Osteocyte (in vitro differentiated cells): ENCODE measurements at regions not wholly inside any gene's neighbourhood (a gene's known extent, or its start where the extent isn't known, plus 50 kb on each side); places are given as distances from the start of the nearest gene placed in this dataset.

Source experiments
- DNase-seq: peaks from one replicate; pipeline ENCODE4 v3.0.0; 2021; ENCODE audit warnings: mixed read lengths; ENCODE audit not compliant: unreplicated experiment; ENCODE audit errors: extremely low spot score
- H3K27ac Mint-ChIP-seq: one replicate; pipeline ENCODE4 v1.8.0; 2021; ENCODE audit warnings: mild to moderate bottlenecking, mixed read lengths; ENCODE audit not compliant: unreplicated experiment
- H3K27me3 Mint-ChIP-seq: one replicate; pipeline ENCODE4 v1.8.0; 2021; ENCODE audit warnings: mixed read lengths; ENCODE audit not compliant: unreplicated experiment
- H3K36me3 Mint-ChIP-seq: one replicate; pipeline ENCODE4 v1.8.0; 2021; ENCODE audit warnings: mixed read lengths; ENCODE audit not compliant: unreplicated experiment
- H3K4me1 Mint-ChIP-seq: one replicate; pipeline ENCODE4 v1.8.0; 2021; ENCODE audit warnings: mixed read lengths; ENCODE audit not compliant: unreplicated experiment
- H3K4me3 Mint-ChIP-seq: one replicate; pipeline ENCODE4 v1.8.0; 2021; ENCODE audit warnings: mild to moderate bottlenecking, moderate library complexity, mixed read lengths; ENCODE audit not compliant: unreplicated experiment
- H3K9me3 Mint-ChIP-seq: one replicate; pipeline ENCODE4 v1.8.0; 2021; ENCODE audit warnings: mixed read lengths; ENCODE audit not compliant: unreplicated experiment
- CTCF ChIP-seq: fragments of 200-600 bp; sonication (generic); IDR thresholded peaks from 2 replicates; pipeline ENCODE4 v1.5.0; 2021; ENCODE audit warnings: antibody characterized with exemption, mild to moderate bottlenecking, moderate library complexity

GRCh38 chr3:28711293-28711692 lies 362.7 kb upstream of the AZI2 start:
- H3K27me3 Mint-ChIP-seq, result no peaks in the 10 kb centered on the region
- H3K9me3 Mint-ChIP-seq, result no peaks in the 10 kb centered on the region
- no peaks in the 10 kb centered on the region for H3K36me3 Mint-ChIP-seq
- DNase-seq, result no peak
- no peak for TF ChIP-seq CTCF
- H3K4me3 Mint-ChIP-seq, result no peak overlapping the region
- H3K4me1 Mint-ChIP-seq, result no peaks in the 10 kb centered on the region
- no peak overlapping the region for H3K27ac Mint-ChIP-seq

GRCh38 chr3:28716939-28717338 lies 368.3 kb upstream of the AZI2 start:
- no peaks in the 10 kb centered on the region for H3K9me3 Mint-ChIP-seq
- H3K4me3 Mint-ChIP-seq, result no peak overlapping the region
- no peaks in the 10 kb centered on the region for H3K36me3 Mint-ChIP-seq
- TF ChIP-seq CTCF, result no peak
- no peak overlapping the region for H3K27ac Mint-ChIP-seq
- H3K27me3 Mint-ChIP-seq, result peaks cover 6% of the 10 kb centered on the region
- no peak for DNase-seq
- no peaks in the 10 kb centered on the region for H3K4me1 Mint-ChIP-seq

GRCh38 chr3:28718074-28718849 lies 369.6 kb upstream of the AZI2 start:
- Mint-ChIP-seq H3K27ac (no peak overlapping the region), H3K4me3 (no peak overlapping the region), H3K4me1 (no peaks in the 10 kb centered on the region), H3K9me3 (no peaks in the 10 kb centered on the region), H3K36me3 (no peaks in the 10 kb centered on the region), H3K27me3 (peaks cover 8% of the 10 kb centered on the region)
- DNase-seq, result no peak
- no peak for TF ChIP-seq CTCF

- DNase-seq, result no peak
- peaks cover 15% of the 10 kb centered on the region for H3K27me3 Mint-ChIP-seq
- H3K9me3 Mint-ChIP-seq, result no peaks in the 10 kb centered on the region
- H3K4me3 Mint-ChIP-seq, result no peak overlapping the region
- no peaks in the 10 kb centered on the region for H3K4me1 Mint-ChIP-seq
- no peak overlapping the region for H3K27ac Mint-ChIP-seq
- peak; percentile 46 for TF ChIP-seq CTCF
- no peaks in the 10 kb centered on the region for H3K36me3 Mint-ChIP-seq
These were observed 378.2 kb upstream of the AZI2 start for GRCh38 chr3:28726840-28727239.

GRCh38 chr3:28727307-28727706 lies 378.7 kb upstream of the AZI2 start:
- no peak for TF ChIP-seq CTCF
- no peak for DNase-seq
- Mint-ChIP-seq H3K4me1 (no peaks in the 10 kb centered on the region), H3K4me3 (no peak overlapping the region), H3K27ac (no peak overlapping the region), H3K27me3 (peaks cover 15% of the 10 kb centered on the region), H3K9me3 (no peaks in the 10 kb centered on the region), H3K36me3 (no peaks in the 10 kb centered on the region)
